IMR-90 (cell line): ENCODE measurements at regions not wholly inside any gene's neighbourhood (a gene's known extent, or its start where the extent isn't known, plus 50 kb on each side); places are given as distances from the start of the nearest gene placed in this dataset.

Source experiments
- ATAC-seq: fragments of 200-7000 bp; cut with Tn5 transposase; 2 replicates; pipeline ENCODE4 v1.9.1; 2020; ENCODE audit warnings: low read depth, mild to moderate bottlenecking, moderate library complexity
- BruUV-seq: library from RNA; stranded (reverse); fragments of 400-500 nt; replicated peaks from 2 replicates; lab custom pipeline; 2021; lab: Mats Ljungman, UMichigan
- CTCF ChIA-PET: fragments of 300-600 bp; formaldehyde crosslinking; extraction: SDS; loops from one replicate; lab custom pipeline; 2021; ENCODE audit warnings: antibody characterized with exemption; lab: Yijun Ruan, JAX
- POLR2A ChIA-PET: fragments of 300-600 bp; sonication (Branson Sonifier 250); formaldehyde crosslinking; loops from one replicate; lab custom pipeline; 2022; ENCODE audit warnings: antibody characterized with exemption; ENCODE audit not compliant: unreplicated experiment; lab: Charles Lee
- DNase-seq: peaks from one replicate; pipeline ENCODE4 v3.0.0; 2013
- H2AFZ ChIP-seq: replicated peaks from 2 replicates; pipeline ENCODE3; 2013; ENCODE audit warnings: low read length, mild to moderate bottlenecking; ENCODE audit not compliant: poor library complexity
- H2AK5ac ChIP-seq: 2 replicates; pipeline ENCODE4 v1.6.1; 2013; ENCODE audit warnings: low read depth, low read length, inconsistent platforms
- H2AK9ac ChIP-seq: replicated peaks from 2 replicates; pipeline ENCODE3; 2013; ENCODE audit warnings: mild to moderate bottlenecking, low read depth, low read length, moderate library complexity; ENCODE audit not compliant: poor library complexity
- H2BK120ac ChIP-seq: 2 replicates; pipeline ENCODE4 v1.6.1; 2013; ENCODE audit warnings: low read depth, low read length, inconsistent platforms
- H2BK15ac ChIP-seq: 3 replicates; pipeline ENCODE4 v1.6.1; 2013; ENCODE audit warnings: low read depth, low read length, inconsistent platforms
- H2BK20ac ChIP-seq: 2 replicates; pipeline ENCODE4 v1.6.1; 2013; ENCODE audit warnings: low read depth, mild to moderate bottlenecking, inconsistent platforms, low read length, moderate library complexity
- H2BK5ac ChIP-seq: 2 replicates; pipeline ENCODE4 v1.6.1; 2013; ENCODE audit warnings: mild to moderate bottlenecking, low read depth, low read length, inconsistent platforms; ENCODE audit not compliant: poor library complexity, severe bottlenecking
- H3K14ac ChIP-seq: replicated peaks from 2 replicates; pipeline ENCODE4 v1.6.1; 2013; ENCODE audit warnings: low read depth, low read length, inconsistent platforms
- H3K18ac ChIP-seq: 2 replicates; pipeline ENCODE4 v1.6.1; 2013; ENCODE audit warnings: low read depth, low read length, control low read depth
- H3K23ac ChIP-seq: 2 replicates; pipeline ENCODE4 v1.6.1; 2013; ENCODE audit warnings: low read depth, low read length, inconsistent platforms
- H3K27ac ChIP-seq: 2 replicates; pipeline ENCODE4 v1.5.1; 2013; ENCODE audit warnings: mild to moderate bottlenecking, control low read depth, low read length; ENCODE audit not compliant: insufficient read depth
- H3K27me3 ChIP-seq: 2 replicates; pipeline ENCODE4 v1.6.1; 2013; ENCODE audit warnings: low read length; ENCODE audit not compliant: control insufficient read depth, insufficient read depth
- H3K36me3 ChIP-seq: 2 replicates; pipeline ENCODE4 v1.6.1; 2013; ENCODE audit warnings: low read length, mixed read lengths; ENCODE audit not compliant: control insufficient read depth, insufficient read depth
- H3K4ac ChIP-seq: 2 replicates; pipeline ENCODE4 v1.6.1; 2013; ENCODE audit warnings: low read depth, low read length, inconsistent platforms
- H3K4me1 ChIP-seq: 2 replicates; pipeline ENCODE4 v1.6.1; 2013; ENCODE audit warnings: low read length, mixed read lengths; ENCODE audit not compliant: control insufficient read depth, insufficient read depth
- H3K4me2 ChIP-seq: 2 replicates; pipeline ENCODE4 v1.6.1; 2013; ENCODE audit warnings: low read depth, mild to moderate bottlenecking, control low read depth, low read length, moderate library complexity
- H3K4me3 ChIP-seq: 2 replicates; pipeline ENCODE4 v1.5.1; 2013; ENCODE audit warnings: low read depth, mild to moderate bottlenecking, control low read depth, low read length, moderate library complexity; ENCODE audit not compliant: insufficient read depth
- H3K56ac ChIP-seq: 2 replicates; pipeline ENCODE4 v1.6.1; 2013; ENCODE audit warnings: low read length, inconsistent platforms; ENCODE audit not compliant: insufficient read depth; ENCODE audit errors: extremely low read depth
- H3K79me1 ChIP-seq, 2 experiments: 2 replicates each; pipeline ENCODE4 v1.6.1; 2013; ENCODE audit warnings: low read length in 2 of 2, inconsistent platforms in 1 of 2, low read depth in 1 of 2
- H3K9ac ChIP-seq: 2 replicates; pipeline ENCODE4 v1.6.1; 2013; ENCODE audit warnings: low read depth, low read length, control low read depth
- H3K9me1 ChIP-seq: 2 replicates; pipeline ENCODE4 v1.6.1; 2013; ENCODE audit warnings: low read length, inconsistent platforms; ENCODE audit not compliant: insufficient read depth
- H3K9me3 ChIP-seq: 2 replicates; pipeline ENCODE4 v1.6.1; 2013; ENCODE audit warnings: low read length; ENCODE audit not compliant: control insufficient read depth, insufficient read depth
- H4K20me1 ChIP-seq: 2 replicates; pipeline ENCODE4 v1.6.1; 2013; ENCODE audit warnings: low read length, inconsistent platforms; ENCODE audit not compliant: insufficient read depth
- H4K5ac ChIP-seq: 2 replicates; pipeline ENCODE4 v1.6.1; 2013; ENCODE audit warnings: mild to moderate bottlenecking, low read depth, low read length, control low read depth
- H4K8ac ChIP-seq, 2 experiments: 2 replicates each; pipeline ENCODE4 v1.6.1; 2013; ENCODE audit warnings: low read depth in 2 of 2, low read length in 2 of 2, control low read depth in 1 of 2, inconsistent platforms in 1 of 2
- H4K91ac ChIP-seq: 2 replicates; pipeline ENCODE4 v1.6.1; 2013; ENCODE audit warnings: low read depth, low read length, inconsistent platforms; ENCODE audit not compliant: insufficient read depth
- BHLHE40 ChIP-seq: fragments of 150-350 bp; IDR thresholded peaks from 2 replicates; pipeline ENCODE4 v1.6.1; 2016; ENCODE audit warnings: mild to moderate bottlenecking, low read depth, low read length
- CTCF ChIP-seq: conservative IDR thresholded peaks from 2 replicates; pipeline ENCODE4 v1.5.1; 2012; ENCODE audit warnings: mild to moderate bottlenecking, low read depth, low read length, improper control_type of control experiment
- FOS ChIP-seq: fragments of 150-350 bp; IDR thresholded peaks from 2 replicates; pipeline ENCODE4 v1.6.1; 2016; ENCODE audit warnings: low read depth, low read length
- MAFK ChIP-seq: IDR thresholded peaks from 2 replicates; pipeline ENCODE4 v1.6.1; 2012; ENCODE audit warnings: low read depth, low read length, improper control_type of control experiment
- POLR2A ChIP-seq: IDR thresholded peaks from 2 replicates; pipeline ENCODE4 v1.6.1; 2012; ENCODE audit warnings: mild to moderate bottlenecking, low read depth, low read length
- WGBS, 2 experiments: methylation state at CpG; one replicate each; pipeline versions ENCODE4 v1.1.5 to v1.1.7; 2013; ENCODE audit warnings: missing lambda C conversion rate in 2 of 2; ENCODE audit not compliant: insufficient read length in 1 of 2; ENCODE audit errors: extremely low coverage in 2 of 2; 5-methylcytosine and 5-hydroxymethylcytosine counted together
- dilution Hi-C: fragments of 300-500 bp; cut with HindIII; formaldehyde crosslinking; loops from one replicate; pipeline ENCODE4 v1.14.3; 2018; ENCODE audit warnings: low sequenced_read_pairs; ENCODE audit not compliant: unreplicated experiment
- in situ Hi-C: fragments of 300-500 bp; cut with MboI; formaldehyde crosslinking; loops from 3 replicates; pipeline ENCODE4 v1.14.3; 2019; ENCODE audit warnings: low sequenced_read_pairs, inconsistent platforms, mixed read lengths
- intact Hi-C: fragments of 100-400 bp; cut with micrococcal nuclease; formaldehyde crosslinking; loops from 2 replicates; pipeline ENCODE4 v1.10.0; 2022

GRCh38 chr17:36741019-36741902, 139.9 kb downstream of the MRM1 start:
- Histone ChIP-seq H2AFZ (no peak overlapping the region), H2AK5ac (no peak overlapping the region), H3K18ac (no peak overlapping the region), H3K4me2 (no peak overlapping the region), H3K36me3 (no peaks in the 10 kb centered on the region), H3K9ac (no peak overlapping the region), H2BK15ac (no peak overlapping the region), H3K27me3 (peaks cover 5% of the 10 kb centered on the region), H3K14ac (no peak overlapping the region), H3K4me1 (no peaks in the 10 kb centered on the region), H3K9me3 (no peaks in the 10 kb centered on the region), H3K79me1 (no peaks in the 10 kb centered on the region), H4K8ac (no peak overlapping the region), H2AK9ac (no peak overlapping the region), H4K20me1 (no peaks in the 10 kb centered on the region), H4K91ac (no peak overlapping the region), H3K9me1 (no peaks in the 10 kb centered on the region), H2BK120ac (no peak overlapping the region), H4K5ac (no peak overlapping the region), H3K4me3 (no peak overlapping the region), H2BK5ac (peak overlapping the region; percentile 62), H2BK20ac (no peak overlapping the region), H3K23ac (no peak overlapping the region), H3K56ac (no peak overlapping the region), H3K4ac (no peak overlapping the region), H3K27ac (no peak overlapping the region)
- BruUV-seq, result no TSS peak
- in situ Hi-C loops, result no loop called here
- ATAC-seq (no peak), DNase-seq (no peak)
- intact Hi-C loops, result no loop called here
- ChIA-PET CTCF (no interaction called here), POLR2A (no interaction called here)
- dilution Hi-C loops, result no loop called here
- TF ChIP-seq MAFK (no peak), POLR2A (no peak), CTCF (no peak), FOS (no peak), BHLHE40 (no peak)
- 83 to 100% methylated on average over 1 to 2 of the region's 6 CpGs for WGBS, 2 experiments
